DND-41 (cell line): ENCODE measurements at regions not wholly inside any gene's neighbourhood (a gene's known extent, or its start where the extent isn't known, plus 50 kb on each side); places are given as distances from the start of the nearest gene placed in this dataset.

Source experiments
- ATAC-seq: fragments of 200-7000 bp; cut with Tn5 transposase; 3 replicates; pipeline ENCODE4 v1.9.1; 2021; ENCODE audit warnings: low read depth; ENCODE audit not compliant: insufficient read depth
- DNase-seq: peaks from one replicate; pipeline ENCODE4 v3.0.0-alpha.2; 2020
- H2AFZ ChIP-seq: 2 replicates; pipeline ENCODE4 v1.6.0; 2012; ENCODE audit warnings: low read depth, low read length
- H3K27ac ChIP-seq: 2 replicates; pipeline ENCODE4 v1.5.1; 2012; ENCODE audit warnings: low read length, inconsistent platforms
- H3K27me3 ChIP-seq: fragments of 200-600 bp; sonication (generic); 2 replicates; pipeline ENCODE4 v1.6.0; 2012; ENCODE audit warnings: low read length, mild to moderate bottlenecking, inconsistent platforms; ENCODE audit not compliant: insufficient read depth, poor library complexity
- H3K36me3 ChIP-seq: 2 replicates; pipeline ENCODE4 v1.5.1; 2012; ENCODE audit warnings: low read length, inconsistent platforms; ENCODE audit not compliant: insufficient read depth
- H3K4me1 ChIP-seq: 2 replicates; pipeline ENCODE4 v1.5.1; 2012; ENCODE audit warnings: mild to moderate bottlenecking, low read length; ENCODE audit not compliant: insufficient read depth
- H3K4me2 ChIP-seq: 2 replicates; pipeline ENCODE4 v1.6.0; 2012; ENCODE audit warnings: mild to moderate bottlenecking, moderate library complexity, low read length, inconsistent platforms; ENCODE audit not compliant: insufficient read depth
- H3K4me3 ChIP-seq, 2 experiments: fragments of 200-600 bp in 1 of 2; shearing (Covaris generic) in 1 of 2; 2 replicates each; pipeline ENCODE4 v1.5.1; 2012 to 2016; ENCODE audit warnings: inconsistent platforms in 2 of 2, low read length in 2 of 2, mild to moderate bottlenecking in 2 of 2, low read depth in 1 of 2, moderate library complexity in 1 of 2
- H3K79me2 ChIP-seq: 2 replicates; pipeline ENCODE4 v1.6.0; 2012; ENCODE audit warnings: low read length, inconsistent platforms; ENCODE audit not compliant: insufficient read depth
- H3K9ac ChIP-seq: 2 replicates; pipeline ENCODE4 v1.6.0; 2012; ENCODE audit warnings: low read depth, mild to moderate bottlenecking, inconsistent platforms, low read length, moderate library complexity
- H3K9me3 ChIP-seq: 2 replicates; pipeline ENCODE4 v1.5.1; 2012; ENCODE audit warnings: low read length, moderate library complexity, mild to moderate bottlenecking, inconsistent platforms; ENCODE audit not compliant: insufficient read depth, severe bottlenecking
- H4K20me1 ChIP-seq: 2 replicates; pipeline ENCODE4 v1.6.0; 2012; ENCODE audit warnings: low read length; ENCODE audit not compliant: insufficient read depth
- CTCF ChIP-seq: IDR thresholded peaks from 2 replicates; pipeline ENCODE4 v1.5.1; 2012; ENCODE audit warnings: borderline replicate concordance, low read length, moderate library complexity, mild to moderate bottlenecking; ENCODE audit not compliant: poor library complexity, severe bottlenecking; ENCODE audit errors: extremely low read depth
- EZH2 ChIP-seq: IDR thresholded peaks from 3 replicates; pipeline ENCODE4 v1.6.1; 2012; ENCODE audit warnings: borderline replicate concordance, low read depth, mild to moderate bottlenecking, moderate library complexity, low read length, inconsistent platforms; ENCODE audit not compliant: severe bottlenecking

- Histone ChIP-seq H3K79me2 (no peaks in the 10 kb centered on the region), H3K4me1 (no peaks in the 10 kb centered on the region), H3K27me3 (no peaks in the 10 kb centered on the region), H3K27ac (no peak overlapping the region), H3K4me3 (no peak overlapping the region), H4K20me1 (no peaks in the 10 kb centered on the region), H3K4me2 (no peak overlapping the region), H2AFZ (no peak overlapping the region), H3K9ac (no peak overlapping the region), H3K9me3 (no peaks in the 10 kb centered on the region), H3K36me3 (no peaks in the 10 kb centered on the region)
- ATAC-seq, result no peak
- DNase-seq, result no peak
- no peak for TF ChIP-seq CTCF
- no peak for TF ChIP-seq EZH2
Observed at GRCh38 chrX:35357656-35358055, 415.1 kb downstream of the FAM47B start.

GRCh38 chrX:35362866-35363265 is 420.3 kb downstream of the FAM47B start:
- H3K9ac ChIP-seq, result no peak overlapping the region
- TF ChIP-seq EZH2 (no peak), CTCF (no peak)
- no peaks in the 10 kb centered on the region for H3K36me3 ChIP-seq
- H3K27me3 ChIP-seq, result no peaks in the 10 kb centered on the region
- ATAC-seq (no peak), DNase-seq (no peak)
- H3K79me2 ChIP-seq, result no peaks in the 10 kb centered on the region
- H3K9me3 ChIP-seq, result no peaks in the 10 kb centered on the region
- no peak overlapping the region for H3K4me3 ChIP-seq
- no peak overlapping the region for H3K4me2 ChIP-seq
- no peak overlapping the region for H3K27ac ChIP-seq
- no peaks in the 10 kb centered on the region for H3K4me1 ChIP-seq
- no peak overlapping the region for H2AFZ ChIP-seq
- no peaks in the 10 kb centered on the region for H4K20me1 ChIP-seq

GRCh38 chrX:35374116-35374515 is 424.0 kb upstream of the MAGEB16 start:
- ATAC-seq (no peak), DNase-seq (no peak)
- Histone ChIP-seq H3K9me3 (no peaks in the 10 kb centered on the region), H3K27ac (no peak overlapping the region), H2AFZ (no peak overlapping the region), H3K79me2 (no peaks in the 10 kb centered on the region), H3K4me1 (no peaks in the 10 kb centered on the region), H3K4me3 (no peak overlapping the region), H3K9ac (no peak overlapping the region), H4K20me1 (no peaks in the 10 kb centered on the region), H3K36me3 (no peaks in the 10 kb centered on the region), H3K4me2 (no peak overlapping the region), H3K27me3 (no peaks in the 10 kb centered on the region)
- TF ChIP-seq EZH2, result no peak
- TF ChIP-seq CTCF, result no peak
